ENCODE measurements at regions not wholly inside any gene's neighbourhood (a gene's known extent, or its start where the extent isn't known, plus 50 kb on each side); places are given as distances from the start of the nearest gene placed in this dataset.

GRCh38 chr5:83785176-83785668 lies 64.6 kb upstream of the HAPLN1 start:
- H3K4me3 ChIP-seq, result no peak overlapping the region
- H3K36me3 ChIP-seq, result no peaks in the 10 kb centered on the region
- DNase-seq (ENCODE audit: low spot score) (no peak), ATAC-seq (ENCODE audit: insufficient number of reproducible peaks, low FRiP score, low read depth) (no peak)
- TF ChIP-seq CTCF (IDR thresholded peaks at IDR 0.05), result no peak
- H3K27ac ChIP-seq, result no peak overlapping the region
- H3K27me3 ChIP-seq (replicated peaks; ENCODE audit: insufficient read depth), result no peaks in the 10 kb centered on the region
- H3K4me1 ChIP-seq (ENCODE audit: control insufficient read depth in 1 of 2, low read depth in 2 of 2), result no peaks in the 10 kb centered on the region
- H3K9me3 ChIP-seq, result no peaks in the 10 kb centered on the region

- no peak for ATAC-seq (ENCODE audit: insufficient number of reproducible peaks, low FRiP score, low read depth)
- H3K36me3 ChIP-seq, result no peaks in the 10 kb centered on the region
- H3K4me3 ChIP-seq, result no peak overlapping the region
- H3K27ac ChIP-seq, result no peak overlapping the region
- TF ChIP-seq CTCF (IDR thresholded peaks at IDR 0.05), result no peak
- DNase-seq (ENCODE audit: low spot score), result no peak
- H3K27me3 ChIP-seq (replicated peaks; ENCODE audit: insufficient read depth), result no peaks in the 10 kb centered on the region
- no peaks in the 10 kb centered on the region for H3K4me1 ChIP-seq (ENCODE audit: control insufficient read depth in 1 of 2, low read depth in 2 of 2)
- no peaks in the 10 kb centered on the region for H3K9me3 ChIP-seq
These were observed 60.2 kb upstream of the HAPLN1 start for GRCh38 chr5:83780699-83781350.

- no peaks in the 10 kb centered on the region for H3K27me3 ChIP-seq (replicated peaks; ENCODE audit: insufficient read depth)
- no peaks in the 10 kb centered on the region for H3K36me3 ChIP-seq
- H3K4me1 ChIP-seq (ENCODE audit: control insufficient read depth in 1 of 2, low read depth in 2 of 2), result no peaks in the 10 kb centered on the region
- DNase-seq (ENCODE audit: low spot score) (no peak), ATAC-seq (ENCODE audit: insufficient number of reproducible peaks, low FRiP score, low read depth) (no peak)
- H3K4me3 ChIP-seq, result no peak overlapping the region
- no peak overlapping the region for H3K27ac ChIP-seq
- no peaks in the 10 kb centered on the region for H3K9me3 ChIP-seq
- TF ChIP-seq CTCF (IDR thresholded peaks at IDR 0.05), result no peak
These were observed 57.2 kb upstream of the HAPLN1 start for GRCh38 chr5:83777856-83778255.

- TF ChIP-seq CTCF (IDR thresholded peaks at IDR 0.05), result no peak
- no peak for DNase-seq (ENCODE audit: low spot score)
- H3K36me3 ChIP-seq, result no peaks in the 10 kb centered on the region
- no peak for ATAC-seq (ENCODE audit: insufficient number of reproducible peaks, low FRiP score, low read depth)
- H3K9me3 ChIP-seq, result no peaks in the 10 kb centered on the region
- no peaks in the 10 kb centered on the region for H3K4me1 ChIP-seq (ENCODE audit: control insufficient read depth in 1 of 2, low read depth in 2 of 2)
- H3K4me3 ChIP-seq, result no peak overlapping the region
- H3K27me3 ChIP-seq (replicated peaks; ENCODE audit: insufficient read depth), result no peaks in the 10 kb centered on the region
- no peak overlapping the region for H3K27ac ChIP-seq
These were observed 55.9 kb upstream of the HAPLN1 start for GRCh38 chr5:83776437-83777031.

All from thoracic aorta (tissue), 2 donors.